IMR-90 (cell line): ENCODE measurements at regions not wholly inside any gene's neighbourhood (a gene's known extent, or its start where the extent isn't known, plus 50 kb on each side); places are given as distances from the start of the nearest gene placed in this dataset.
A peak's percentile ranks its signal among the peaks of the same experiment; 100 is the strongest.

Experiments used
- ATAC-seq: fragments of 200-7000 bp; cut with Tn5 transposase; 2 replicates; pipeline ENCODE4 v1.9.1; 2020; ENCODE audit warnings: low read depth, mild to moderate bottlenecking, moderate library complexity
- BruUV-seq: library from RNA; stranded (reverse); fragments of 400-500 nt; replicated peaks from 2 replicates; lab custom pipeline; 2021; lab: Mats Ljungman, UMichigan
- CTCF ChIA-PET: fragments of 300-600 bp; formaldehyde crosslinking; extraction: SDS; loops from one replicate; lab custom pipeline; 2021; ENCODE audit warnings: antibody characterized with exemption; lab: Yijun Ruan, JAX
- POLR2A ChIA-PET: fragments of 300-600 bp; sonication (Branson Sonifier 250); formaldehyde crosslinking; loops from one replicate; lab custom pipeline; 2022; ENCODE audit warnings: antibody characterized with exemption; ENCODE audit not compliant: unreplicated experiment; lab: Charles Lee
- DNase-seq: peaks from one replicate; pipeline ENCODE4 v3.0.0; 2013
- H2AFZ ChIP-seq: replicated peaks from 2 replicates; pipeline ENCODE3; 2013; ENCODE audit warnings: low read length, mild to moderate bottlenecking; ENCODE audit not compliant: poor library complexity
- H2AK5ac ChIP-seq: 2 replicates; pipeline ENCODE4 v1.6.1; 2013; ENCODE audit warnings: low read depth, low read length, inconsistent platforms
- H2AK9ac ChIP-seq: replicated peaks from 2 replicates; pipeline ENCODE3; 2013; ENCODE audit warnings: mild to moderate bottlenecking, low read depth, low read length, moderate library complexity; ENCODE audit not compliant: poor library complexity
- H2BK120ac ChIP-seq: 2 replicates; pipeline ENCODE4 v1.6.1; 2013; ENCODE audit warnings: low read depth, low read length, inconsistent platforms
- H2BK15ac ChIP-seq: 3 replicates; pipeline ENCODE4 v1.6.1; 2013; ENCODE audit warnings: low read depth, low read length, inconsistent platforms
- H2BK20ac ChIP-seq: 2 replicates; pipeline ENCODE4 v1.6.1; 2013; ENCODE audit warnings: low read depth, mild to moderate bottlenecking, inconsistent platforms, low read length, moderate library complexity
- H2BK5ac ChIP-seq: 2 replicates; pipeline ENCODE4 v1.6.1; 2013; ENCODE audit warnings: mild to moderate bottlenecking, low read depth, low read length, inconsistent platforms; ENCODE audit not compliant: poor library complexity, severe bottlenecking
- H3K14ac ChIP-seq: replicated peaks from 2 replicates; pipeline ENCODE4 v1.6.1; 2013; ENCODE audit warnings: low read depth, low read length, inconsistent platforms
- H3K18ac ChIP-seq: 2 replicates; pipeline ENCODE4 v1.6.1; 2013; ENCODE audit warnings: low read depth, low read length, control low read depth
- H3K23ac ChIP-seq: 2 replicates; pipeline ENCODE4 v1.6.1; 2013; ENCODE audit warnings: low read depth, low read length, inconsistent platforms
- H3K27ac ChIP-seq: 2 replicates; pipeline ENCODE4 v1.5.1; 2013; ENCODE audit warnings: mild to moderate bottlenecking, control low read depth, low read length; ENCODE audit not compliant: insufficient read depth
- H3K27me3 ChIP-seq: 2 replicates; pipeline ENCODE4 v1.6.1; 2013; ENCODE audit warnings: low read length; ENCODE audit not compliant: control insufficient read depth, insufficient read depth
- H3K36me3 ChIP-seq: 2 replicates; pipeline ENCODE4 v1.6.1; 2013; ENCODE audit warnings: low read length, mixed read lengths; ENCODE audit not compliant: control insufficient read depth, insufficient read depth
- H3K4ac ChIP-seq: 2 replicates; pipeline ENCODE4 v1.6.1; 2013; ENCODE audit warnings: low read depth, low read length, inconsistent platforms
- H3K4me1 ChIP-seq: 2 replicates; pipeline ENCODE4 v1.6.1; 2013; ENCODE audit warnings: low read length, mixed read lengths; ENCODE audit not compliant: control insufficient read depth, insufficient read depth
- H3K4me2 ChIP-seq: 2 replicates; pipeline ENCODE4 v1.6.1; 2013; ENCODE audit warnings: low read depth, mild to moderate bottlenecking, control low read depth, low read length, moderate library complexity
- H3K4me3 ChIP-seq: 2 replicates; pipeline ENCODE4 v1.5.1; 2013; ENCODE audit warnings: low read depth, mild to moderate bottlenecking, control low read depth, low read length, moderate library complexity; ENCODE audit not compliant: insufficient read depth
- H3K56ac ChIP-seq: 2 replicates; pipeline ENCODE4 v1.6.1; 2013; ENCODE audit warnings: low read length, inconsistent platforms; ENCODE audit not compliant: insufficient read depth; ENCODE audit errors: extremely low read depth
- H3K79me1 ChIP-seq, 2 experiments: 2 replicates each; pipeline ENCODE4 v1.6.1; 2013; ENCODE audit warnings: low read length in 2 of 2, inconsistent platforms in 1 of 2, low read depth in 1 of 2
- H3K9ac ChIP-seq: 2 replicates; pipeline ENCODE4 v1.6.1; 2013; ENCODE audit warnings: low read depth, low read length, control low read depth
- H3K9me1 ChIP-seq: 2 replicates; pipeline ENCODE4 v1.6.1; 2013; ENCODE audit warnings: low read length, inconsistent platforms; ENCODE audit not compliant: insufficient read depth
- H3K9me3 ChIP-seq: 2 replicates; pipeline ENCODE4 v1.6.1; 2013; ENCODE audit warnings: low read length; ENCODE audit not compliant: control insufficient read depth, insufficient read depth
- H4K20me1 ChIP-seq: 2 replicates; pipeline ENCODE4 v1.6.1; 2013; ENCODE audit warnings: low read length, inconsistent platforms; ENCODE audit not compliant: insufficient read depth
- H4K5ac ChIP-seq: 2 replicates; pipeline ENCODE4 v1.6.1; 2013; ENCODE audit warnings: mild to moderate bottlenecking, low read depth, low read length, control low read depth
- H4K8ac ChIP-seq, 2 experiments: 2 replicates each; pipeline ENCODE4 v1.6.1; 2013; ENCODE audit warnings: low read depth in 2 of 2, low read length in 2 of 2, control low read depth in 1 of 2, inconsistent platforms in 1 of 2
- H4K91ac ChIP-seq: 2 replicates; pipeline ENCODE4 v1.6.1; 2013; ENCODE audit warnings: low read depth, low read length, inconsistent platforms; ENCODE audit not compliant: insufficient read depth
- BHLHE40 ChIP-seq: fragments of 150-350 bp; IDR thresholded peaks from 2 replicates; pipeline ENCODE4 v1.6.1; 2016; ENCODE audit warnings: mild to moderate bottlenecking, low read depth, low read length
- CTCF ChIP-seq: conservative IDR thresholded peaks from 2 replicates; pipeline ENCODE4 v1.5.1; 2012; ENCODE audit warnings: mild to moderate bottlenecking, low read depth, low read length, improper control_type of control experiment
- ELK1 ChIP-seq: fragments of 150-350 bp; IDR thresholded peaks from 2 replicates; pipeline ENCODE4 v1.6.1; 2016; ENCODE audit warnings: low read depth, mild to moderate bottlenecking, low read length, moderate library complexity, borderline replicate concordance
- FOS ChIP-seq: fragments of 150-350 bp; IDR thresholded peaks from 2 replicates; pipeline ENCODE4 v1.6.1; 2016; ENCODE audit warnings: low read depth, low read length
- MAZ ChIP-seq: IDR thresholded peaks from 2 replicates; pipeline ENCODE4 v1.6.1; 2012; ENCODE audit warnings: low read depth, mild to moderate bottlenecking, low read length, improper control_type of control experiment, moderate library complexity, borderline replicate concordance
- MXI1 ChIP-seq: IDR thresholded peaks from 2 replicates; pipeline ENCODE4 v1.6.1; 2012; ENCODE audit warnings: low read depth, mild to moderate bottlenecking, low read length, moderate library complexity, borderline replicate concordance
- NFE2L2 ChIP-seq: fragments of 150-350 bp; IDR thresholded peaks from 2 replicates; pipeline ENCODE4 v1.6.1; 2016; ENCODE audit warnings: low read depth, mild to moderate bottlenecking, low read length
- RAD21 ChIP-seq: IDR thresholded peaks from 2 replicates; pipeline ENCODE4 v1.6.1; 2012; ENCODE audit warnings: low read length, improper control_type of control experiment
- RCOR1 ChIP-seq: IDR thresholded peaks from 2 replicates; pipeline ENCODE4 v1.6.1; 2012; ENCODE audit warnings: mild to moderate bottlenecking, low read length, improper control_type of control experiment; ENCODE audit not compliant: insufficient replicate concordance
- RFX5 ChIP-seq: IDR thresholded peaks from 2 replicates; pipeline ENCODE4 v1.8.0; 2012; ENCODE audit warnings: low read depth, mild to moderate bottlenecking, low read length, moderate library complexity
- USF2 ChIP-seq: fragments of 150-350 bp; IDR thresholded peaks from 2 replicates; pipeline ENCODE4 v1.6.1; 2017; ENCODE audit warnings: mild to moderate bottlenecking, antibody characterized with exemption, low read length, low read depth
- WGBS, 2 experiments: methylation state at CpG; one replicate each; pipeline versions ENCODE4 v1.1.5 to v1.1.7; 2013; ENCODE audit warnings: missing lambda C conversion rate in 2 of 2; ENCODE audit not compliant: insufficient read length in 1 of 2; ENCODE audit errors: extremely low coverage in 2 of 2; 5-methylcytosine and 5-hydroxymethylcytosine counted together
- dilution Hi-C: fragments of 300-500 bp; cut with HindIII; formaldehyde crosslinking; loops from one replicate; pipeline ENCODE4 v1.14.3; 2018; ENCODE audit warnings: low sequenced_read_pairs; ENCODE audit not compliant: unreplicated experiment
- in situ Hi-C: fragments of 300-500 bp; cut with MboI; formaldehyde crosslinking; loops from 3 replicates; pipeline ENCODE4 v1.14.3; 2019; ENCODE audit warnings: low sequenced_read_pairs, inconsistent platforms, mixed read lengths
- intact Hi-C: fragments of 100-400 bp; cut with micrococcal nuclease; formaldehyde crosslinking; loops from 2 replicates; pipeline ENCODE4 v1.10.0; 2022

- peak overlapping the region; percentile 83 for H3K14ac ChIP-seq
- H3K9me3 ChIP-seq = no peaks in the 10 kb centered on the region
- peaks cover 9% of the 10 kb centered on the region for H3K4me1 ChIP-seq
- no peak overlapping the region for H2AK9ac ChIP-seq
- peak overlapping the region; percentile 76 for H2AFZ ChIP-seq
- intact Hi-C loops (loop anchor here (10.0 kb wide), 1 partner anchor 398 kb away; no protein-coding TSS in a partner anchor), dilution Hi-C loops (no loop called here), in situ Hi-C loops (loop anchor here (10.0 kb wide), 1 partner anchor 118 kb away; the partner anchor contains the start of gene SLC39A10)
- no TSS peak for BruUV-seq
- TF ChIP-seq NFE2L2 = no peak
- no peak for TF ChIP-seq MXI1
- TF ChIP-seq USF2 = no peak
- no peak for TF ChIP-seq RAD21
- no peak for TF ChIP-seq BHLHE40
- no peak for TF ChIP-seq CTCF
- TF ChIP-seq RFX5 = no peak
- TF ChIP-seq ELK1 = no peak
- TF ChIP-seq MAZ = no peak
- no peak for TF ChIP-seq FOS
- no peak for TF ChIP-seq RCOR1
- CTCF ChIA-PET = interaction anchor here (0.7 kb wide), 1 partner anchor 63 kb away, joined by 3 read pairs; no protein-coding TSS in a partner anchor
- H2BK15ac ChIP-seq = peak overlapping the region; percentile 69; the same call in 1 of the 3 replicates
- H4K20me1 ChIP-seq = no peaks in the 10 kb centered on the region
- 20% methylated on average over 1 of the region's 2 CpGs; no CpG with 5 or more reads in 1 of the 2 experiments for WGBS, 2 experiments
- peak overlapping the region; percentile 90 for H2BK20ac ChIP-seq
- POLR2A ChIA-PET = no interaction called here
- H4K91ac ChIP-seq = peak overlapping the region; percentile 50; the same call in 1 of the 2 replicates
- ATAC-seq (no peak), DNase-seq (no peak)
- H3K36me3 ChIP-seq = no peaks in the 10 kb centered on the region
- H3K9me1 ChIP-seq = peaks cover 10% of the 10 kb centered on the region; the same call in 1 of the 2 replicates
- peak overlapping the region; percentile 5 to 64; a peak in 2 of 4 replicates for H4K8ac ChIP-seq
- H3K4me3 ChIP-seq = no peak overlapping the region
- peak overlapping the region; percentile 71 for H3K4ac ChIP-seq
- no peak overlapping the region for H3K56ac ChIP-seq
- peak overlapping the region; percentile 71 for H2AK5ac ChIP-seq
- H3K27ac ChIP-seq = peak overlapping the region; percentile 2; the same call in 1 of the 2 replicates
- peak overlapping the region; percentile 90 for H2BK120ac ChIP-seq
- peak overlapping the region; percentile 62; the same call in 1 of the 2 replicates for H4K5ac ChIP-seq
- 0 out of 2 replicates have a peak overlapping the region, but pooled peaks have one; percentile 14 for H3K4me2 ChIP-seq
- peak overlapping the region; percentile 75 for H3K18ac ChIP-seq
- H3K9ac ChIP-seq = no peak overlapping the region
- peak overlapping the region; percentile 84 for H3K23ac ChIP-seq
- H3K27me3 ChIP-seq = no peaks in the 10 kb centered on the region
- peak overlapping the region; percentile 18 for H2BK5ac ChIP-seq
- H3K79me1 ChIP-seq = peaks cover 8 to 19% of the 10 kb centered on the region in 2 experiments; a peak in 3 of 4 replicates
Observed at GRCh38 chr2:195536906-195537305, 120.1 kb upstream of the SLC39A10 start.
